H1 (cell line): ENCODE measurements at regions not wholly inside any gene's neighbourhood (a gene's known extent, or its start where the extent isn't known, plus 50 kb on each side); places are given as distances from the start of the nearest gene placed in this dataset.

Source experiments
- EP300 ChIP-seq, 2 experiments: IDR thresholded peaks; 1 replicate in 1 of 2; 2 replicates in 1 of 2; pipeline ENCODE4 v1.6.1; 2011 to 2012; ENCODE audit warnings: low read depth in 2 of 2, low read length in 2 of 2, mild to moderate bottlenecking in 2 of 2, borderline replicate concordance in 1 of 2, inconsistent platforms in 1 of 2, moderate library complexity in 1 of 2
- NRF1 ChIP-seq: IDR thresholded peaks from 2 replicates; pipeline ENCODE4 v1.6.1; 2011; ENCODE audit warnings: mild to moderate bottlenecking, low read depth, low read length, improper control_type of control experiment
- TF ChIP-seq, protein P1 (sequence below): fragments of 300-600 bp; sonication (generic); IDR thresholded peaks from 2 replicates; pipeline ENCODE4 v1.7.1; 2012; ENCODE audit warnings: low read length, moderate library complexity, mild to moderate bottlenecking, inconsistent platforms; ENCODE audit not compliant: insufficient replicate concordance

DNA sequence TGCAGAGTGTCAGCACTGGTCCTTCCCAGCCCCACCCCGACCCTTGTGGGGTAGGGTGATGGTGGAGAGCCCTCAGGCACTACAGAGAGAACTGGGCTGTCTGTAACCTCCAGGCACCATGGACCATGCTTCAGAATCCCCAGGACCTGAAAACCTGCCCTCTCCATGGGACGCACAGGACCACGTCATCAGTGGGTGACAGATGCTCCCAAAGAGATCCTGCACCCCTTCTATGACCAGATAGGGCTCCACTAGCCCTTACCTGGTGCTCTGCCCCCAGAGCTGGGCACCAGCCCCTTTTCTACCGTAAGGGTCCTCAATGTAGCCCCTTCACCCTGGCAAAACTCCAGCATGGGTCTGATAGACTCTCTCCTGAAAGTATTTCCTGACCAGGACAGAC is 165.9 kb upstream of the NECTIN1 start (continued):
- TF ChIP-seq, protein P1, sequence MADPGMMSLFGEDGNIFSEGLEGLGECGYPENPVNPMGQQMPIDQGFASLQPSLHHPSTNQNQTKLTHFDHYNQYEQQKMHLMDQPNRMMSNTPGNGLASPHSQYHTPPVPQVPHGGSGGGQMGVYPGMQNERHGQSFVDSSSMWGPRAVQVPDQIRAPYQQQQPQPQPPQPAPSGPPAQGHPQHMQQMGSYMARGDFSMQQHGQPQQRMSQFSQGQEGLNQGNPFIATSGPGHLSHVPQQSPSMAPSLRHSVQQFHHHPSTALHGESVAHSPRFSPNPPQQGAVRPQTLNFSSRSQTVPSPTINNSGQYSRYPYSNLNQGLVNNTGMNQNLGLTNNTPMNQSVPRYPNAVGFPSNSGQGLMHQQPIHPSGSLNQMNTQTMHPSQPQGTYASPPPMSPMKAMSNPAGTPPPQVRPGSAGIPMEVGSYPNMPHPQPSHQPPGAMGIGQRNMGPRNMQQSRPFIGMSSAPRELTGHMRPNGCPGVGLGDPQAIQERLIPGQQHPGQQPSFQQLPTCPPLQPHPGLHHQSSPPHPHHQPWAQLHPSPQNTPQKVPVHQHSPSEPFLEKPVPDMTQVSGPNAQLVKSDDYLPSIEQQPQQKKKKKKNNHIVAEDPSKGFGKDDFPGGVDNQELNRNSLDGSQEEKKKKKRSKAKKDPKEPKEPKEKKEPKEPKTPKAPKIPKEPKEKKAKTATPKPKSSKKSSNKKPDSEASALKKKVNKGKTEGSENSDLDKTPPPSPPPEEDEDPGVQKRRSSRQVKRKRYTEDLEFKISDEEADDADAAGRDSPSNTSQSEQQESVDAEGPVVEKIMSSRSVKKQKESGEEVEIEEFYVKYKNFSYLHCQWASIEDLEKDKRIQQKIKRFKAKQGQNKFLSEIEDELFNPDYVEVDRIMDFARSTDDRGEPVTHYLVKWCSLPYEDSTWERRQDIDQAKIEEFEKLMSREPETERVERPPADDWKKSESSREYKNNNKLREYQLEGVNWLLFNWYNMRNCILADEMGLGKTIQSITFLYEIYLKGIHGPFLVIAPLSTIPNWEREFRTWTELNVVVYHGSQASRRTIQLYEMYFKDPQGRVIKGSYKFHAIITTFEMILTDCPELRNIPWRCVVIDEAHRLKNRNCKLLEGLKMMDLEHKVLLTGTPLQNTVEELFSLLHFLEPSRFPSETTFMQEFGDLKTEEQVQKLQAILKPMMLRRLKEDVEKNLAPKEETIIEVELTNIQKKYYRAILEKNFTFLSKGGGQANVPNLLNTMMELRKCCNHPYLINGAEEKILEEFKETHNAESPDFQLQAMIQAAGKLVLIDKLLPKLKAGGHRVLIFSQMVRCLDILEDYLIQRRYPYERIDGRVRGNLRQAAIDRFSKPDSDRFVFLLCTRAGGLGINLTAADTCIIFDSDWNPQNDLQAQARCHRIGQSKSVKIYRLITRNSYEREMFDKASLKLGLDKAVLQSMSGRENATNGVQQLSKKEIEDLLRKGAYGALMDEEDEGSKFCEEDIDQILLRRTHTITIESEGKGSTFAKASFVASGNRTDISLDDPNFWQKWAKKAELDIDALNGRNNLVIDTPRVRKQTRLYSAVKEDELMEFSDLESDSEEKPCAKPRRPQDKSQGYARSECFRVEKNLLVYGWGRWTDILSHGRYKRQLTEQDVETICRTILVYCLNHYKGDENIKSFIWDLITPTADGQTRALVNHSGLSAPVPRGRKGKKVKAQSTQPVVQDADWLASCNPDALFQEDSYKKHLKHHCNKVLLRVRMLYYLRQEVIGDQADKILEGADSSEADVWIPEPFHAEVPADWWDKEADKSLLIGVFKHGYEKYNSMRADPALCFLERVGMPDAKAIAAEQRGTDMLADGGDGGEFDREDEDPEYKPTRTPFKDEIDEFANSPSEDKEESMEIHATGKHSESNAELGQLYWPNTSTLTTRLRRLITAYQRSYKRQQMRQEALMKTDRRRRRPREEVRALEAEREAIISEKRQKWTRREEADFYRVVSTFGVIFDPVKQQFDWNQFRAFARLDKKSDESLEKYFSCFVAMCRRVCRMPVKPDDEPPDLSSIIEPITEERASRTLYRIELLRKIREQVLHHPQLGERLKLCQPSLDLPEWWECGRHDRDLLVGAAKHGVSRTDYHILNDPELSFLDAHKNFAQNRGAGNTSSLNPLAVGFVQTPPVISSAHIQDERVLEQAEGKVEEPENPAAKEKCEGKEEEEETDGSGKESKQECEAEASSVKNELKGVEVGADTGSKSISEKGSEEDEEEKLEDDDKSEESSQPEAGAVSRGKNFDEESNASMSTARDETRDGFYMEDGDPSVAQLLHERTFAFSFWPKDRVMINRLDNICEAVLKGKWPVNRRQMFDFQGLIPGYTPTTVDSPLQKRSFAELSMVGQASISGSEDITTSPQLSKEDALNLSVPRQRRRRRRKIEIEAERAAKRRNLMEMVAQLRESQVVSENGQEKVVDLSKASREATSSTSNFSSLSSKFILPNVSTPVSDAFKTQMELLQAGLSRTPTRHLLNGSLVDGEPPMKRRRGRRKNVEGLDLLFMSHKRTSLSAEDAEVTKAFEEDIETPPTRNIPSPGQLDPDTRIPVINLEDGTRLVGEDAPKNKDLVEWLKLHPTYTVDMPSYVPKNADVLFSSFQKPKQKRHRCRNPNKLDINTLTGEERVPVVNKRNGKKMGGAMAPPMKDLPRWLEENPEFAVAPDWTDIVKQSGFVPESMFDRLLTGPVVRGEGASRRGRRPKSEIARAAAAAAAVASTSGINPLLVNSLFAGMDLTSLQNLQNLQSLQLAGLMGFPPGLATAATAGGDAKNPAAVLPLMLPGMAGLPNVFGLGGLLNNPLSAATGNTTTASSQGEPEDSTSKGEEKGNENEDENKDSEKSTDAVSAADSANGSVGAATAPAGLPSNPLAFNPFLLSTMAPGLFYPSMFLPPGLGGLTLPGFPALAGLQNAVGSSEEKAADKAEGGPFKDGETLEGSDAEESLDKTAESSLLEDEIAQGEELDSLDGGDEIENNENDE: no peak
- TF ChIP-seq EP300 (IDR thresholded peaks at IDR 0.05; ENCODE audit: borderline replicate concordance in 1 of 2, low read depth in 2 of 2, low read length in 2 of 2): no peak
- TF ChIP-seq NRF1: no peak
